OCI-LY1 (cell line): ENCODE measurements at regions not wholly inside any gene's neighbourhood (a gene's known extent, or its start where the extent isn't known, plus 50 kb on each side); places are given as distances from the start of the nearest gene placed in this dataset.

Experiments
- H2AFZ ChIP-seq: fragments of 200-600 bp; sonication (generic), shearing (Covaris generic); 2 replicates; pipeline ENCODE4 v1.6.0; 2014; ENCODE audit warnings: antibody characterized with exemption, mild to moderate bottlenecking, low read length
- H3F3A ChIP-seq: fragments of 200-600 bp; sonication (generic), shearing (Covaris generic); 2 replicates; pipeline ENCODE4 v1.6.0; 2014; ENCODE audit warnings: mild to moderate bottlenecking, antibody characterized with exemption, low read length, moderate library complexity; ENCODE audit not compliant: insufficient read depth
- H3K27ac ChIP-seq: fragments of 200-600 bp; sonication (generic); 2 replicates; pipeline ENCODE4 v1.5.1; 2014; ENCODE audit warnings: low read length, mixed run types, mild to moderate bottlenecking, low read depth; ENCODE audit not compliant: poor library complexity, severe bottlenecking
- H3K27me3 ChIP-seq: fragments of 200-600 bp; sonication (generic); 2 replicates; pipeline ENCODE4 v1.6.0; 2014; ENCODE audit warnings: antibody characterized with exemption, mild to moderate bottlenecking, low read length, moderate library complexity; ENCODE audit not compliant: insufficient read depth
- H3K36me3 ChIP-seq: fragments of 200-600 bp; sonication (generic); 2 replicates; pipeline ENCODE4 v1.6.1; 2014; ENCODE audit warnings: mild to moderate bottlenecking, antibody characterized with exemption, low read length, moderate library complexity, mixed read lengths; ENCODE audit not compliant: insufficient read depth
- H3K4me1 ChIP-seq: fragments of 200-600 bp; sonication (generic); 2 replicates; pipeline ENCODE4 v1.5.1; 2014; ENCODE audit warnings: mild to moderate bottlenecking, low read length, moderate library complexity; ENCODE audit not compliant: insufficient read depth, severe bottlenecking
- H3K4me2 ChIP-seq: fragments of 200-600 bp; sonication (generic), shearing (Covaris generic); 2 replicates; pipeline ENCODE4 v1.6.1; 2014; ENCODE audit warnings: low read length
- H3K4me3 ChIP-seq: fragments of 200-600 bp; sonication (generic); 2 replicates; pipeline ENCODE4 v1.5.1; 2014; ENCODE audit warnings: low read length, low read depth, mild to moderate bottlenecking, mixed read lengths; ENCODE audit not compliant: poor library complexity, severe bottlenecking
- H3K79me2 ChIP-seq: fragments of 200-600 bp; shearing (Covaris generic); 2 replicates; pipeline ENCODE4 v1.6.1; 2016; ENCODE audit warnings: mixed run types, low read length, mixed read lengths; ENCODE audit not compliant: insufficient read depth
- H3K9ac ChIP-seq: fragments of 200-600 bp; sonication (generic), shearing (Covaris generic); 2 replicates; pipeline ENCODE4 v1.6.1; 2014; ENCODE audit warnings: mild to moderate bottlenecking, low read length, mixed read lengths
- H3K9me2 ChIP-seq: fragments of 200-600 bp; sonication (generic), shearing (Covaris generic); 2 replicates; pipeline ENCODE4 v1.6.1; 2014; ENCODE audit warnings: low read depth, mild to moderate bottlenecking, low read length, mixed read lengths
- H3K9me3 ChIP-seq: fragments of 200-600 bp; shearing (Covaris generic); 2 replicates; pipeline ENCODE4 v1.6.1; 2014; ENCODE audit warnings: low read length, mixed read lengths
- H4K20me1 ChIP-seq: fragments of 200-600 bp; sonication (generic), shearing (Covaris generic); 2 replicates; pipeline ENCODE4 v1.6.0; 2016; ENCODE audit warnings: mild to moderate bottlenecking, low read length; ENCODE audit not compliant: insufficient read depth
- CTCF ChIP-seq: fragments of 200-600 bp; sonication (generic), shearing (Covaris generic); IDR thresholded peaks from 2 replicates; pipeline ENCODE4 v1.5.1; 2017; ENCODE audit warnings: mild to moderate bottlenecking, antibody characterized with exemption, low read length, moderate library complexity, mixed read lengths
- EZH2 ChIP-seq: fragments of 200-600 bp; sonication (generic), shearing (Covaris generic); IDR thresholded peaks from 2 replicates; pipeline ENCODE4 v1.8.0; 2017; ENCODE audit warnings: borderline replicate concordance, mixed run types, mild to moderate bottlenecking, antibody characterized with exemption, low read length, moderate library complexity, mixed read lengths

DNA sequence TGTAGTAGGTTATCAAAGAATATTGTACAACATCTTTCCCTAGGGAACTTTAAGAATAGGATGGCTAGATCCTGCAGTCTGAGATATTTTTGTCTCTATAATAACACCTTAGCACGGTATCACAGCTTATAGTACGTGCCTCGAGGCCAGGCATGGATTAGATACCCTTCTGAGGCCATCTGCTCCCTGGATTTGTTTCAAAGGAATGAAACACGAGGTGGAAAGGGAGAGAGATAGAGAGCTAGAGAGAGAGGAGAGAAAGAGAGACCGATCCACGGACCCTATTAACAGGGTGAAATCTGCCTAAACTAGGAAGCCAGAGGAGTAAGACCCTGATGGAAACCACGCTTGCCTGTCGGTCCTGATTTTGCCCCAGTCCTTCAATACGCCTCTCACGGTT is 92.5 kb downstream of the CD83 start:
- Histone ChIP-seq H3F3A (no peaks in the 10 kb centered on the region), H3K27ac (no peak overlapping the region), H2AFZ (peak overlapping the region; percentile 96; the same call in 1 of the 2 replicates), H4K20me1 (no peaks in the 10 kb centered on the region), H3K4me3 (peak overlapping the region; percentile 83), H3K9me3 (no peaks in the 10 kb centered on the region), H3K27me3 (no peaks in the 10 kb centered on the region), H3K4me1 (peaks cover 14% of the 10 kb centered on the region), H3K4me2 (peak overlapping the region; percentile 86), H3K79me2 (no peaks in the 10 kb centered on the region), H3K36me3 (no peaks in the 10 kb centered on the region), H3K9me2 (no peaks in the 10 kb centered on the region), H3K9ac (peak overlapping the region; percentile 86; the same call in 1 of the 2 replicates)
- TF ChIP-seq CTCF = no peak
- no peak for TF ChIP-seq EZH2

DNA sequence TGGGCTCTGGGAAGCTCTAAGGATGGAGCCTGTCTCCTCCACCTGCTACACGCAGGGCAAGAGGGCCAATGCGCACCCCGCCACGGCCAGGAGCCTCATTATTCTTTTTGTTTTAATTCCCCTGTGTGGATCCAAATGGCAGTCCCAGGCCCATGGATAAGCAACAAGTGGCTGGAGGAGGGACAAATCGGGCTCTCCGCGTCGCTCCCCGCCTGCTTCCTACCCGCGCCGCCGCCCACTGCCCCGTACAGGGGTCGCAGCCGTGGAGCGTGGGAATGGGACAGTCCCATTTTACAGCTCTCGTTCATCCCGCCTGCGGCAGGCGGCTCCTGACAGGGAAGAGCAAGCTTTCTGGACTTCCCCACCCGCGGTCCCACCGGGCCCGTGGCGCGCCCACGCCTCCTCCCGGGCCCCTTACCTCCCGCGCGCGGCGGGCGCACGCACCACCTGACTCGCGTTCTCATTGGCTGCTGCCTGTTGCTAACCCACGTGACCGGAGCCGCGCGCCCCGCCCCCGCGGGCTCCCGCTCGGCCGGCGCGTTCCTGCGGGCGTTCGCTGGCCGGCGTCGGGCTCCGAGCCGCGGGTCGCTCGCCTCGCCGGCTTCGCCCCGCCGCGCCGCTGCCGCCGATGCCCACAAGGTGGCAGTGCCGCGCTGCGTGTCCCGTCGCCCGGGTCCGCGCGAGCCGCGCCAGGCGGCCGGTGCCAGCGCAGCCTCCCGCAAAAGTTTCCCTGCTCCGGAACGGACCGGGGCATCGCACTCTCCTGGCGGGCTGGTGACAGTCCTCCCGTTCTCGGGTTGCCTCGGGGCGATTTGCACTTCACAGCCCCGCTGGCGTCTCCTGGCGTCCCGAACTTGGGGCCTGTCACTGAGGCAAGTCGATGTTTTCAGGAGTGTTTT is 93.3 kb downstream of the CD83 start:
- TF ChIP-seq CTCF (peak; percentile 42), EZH2 (no peak)
- Histone ChIP-seq H3F3A (no peaks in the 10 kb centered on the region), H2AFZ (peak overlapping the region; percentile 96; the same call in 1 of the 2 replicates)

DNA sequence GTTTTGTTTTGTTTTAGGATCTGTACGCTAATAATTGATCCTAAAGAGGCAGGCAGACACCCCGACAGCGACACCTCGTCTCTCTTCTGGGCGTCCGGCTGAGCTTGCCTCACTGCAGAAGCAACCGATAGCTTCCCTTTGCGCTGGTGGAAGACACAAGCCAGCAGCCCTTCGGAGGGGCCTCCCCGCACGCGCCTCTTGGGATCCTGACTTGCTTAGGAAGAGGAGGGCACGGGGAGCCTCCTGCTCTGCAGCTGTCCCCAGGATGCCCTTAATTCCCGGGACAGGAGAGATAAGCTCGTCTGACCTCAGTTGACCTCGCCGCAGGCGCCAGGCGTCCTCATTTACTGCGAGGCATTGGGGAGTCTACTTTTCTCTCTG is 94.0 kb downstream of the CD83 start:
- H3K36me3 ChIP-seq = no peaks in the 10 kb centered on the region
- no peak overlapping the region for H3K27ac ChIP-seq
- H3K9me3 ChIP-seq = no peaks in the 10 kb centered on the region
- no peak overlapping the region for H2AFZ ChIP-seq
- peak overlapping the region; percentile 52; the same call in 1 of the 2 replicates for H3K9ac ChIP-seq
- no peaks in the 10 kb centered on the region for H4K20me1 ChIP-seq
- H3K79me2 ChIP-seq = no peaks in the 10 kb centered on the region
- peak overlapping the region; percentile 52 for H3K4me3 ChIP-seq
- H3K27me3 ChIP-seq = no peaks in the 10 kb centered on the region
- H3K9me2 ChIP-seq = no peaks in the 10 kb centered on the region
- peaks cover 14% of the 10 kb centered on the region for H3K4me1 ChIP-seq
- peak overlapping the region; percentile 69 for H3K4me2 ChIP-seq
- no peaks in the 10 kb centered on the region for H3F3A ChIP-seq
- TF ChIP-seq EZH2 = no peak
- 0 out of 2 replicates have a peak, but pooled peaks have one; percentile 1 for TF ChIP-seq CTCF

More for the DNA sequence above, 93.3 kb downstream of the CD83 start:
- peak overlapping the region; percentile 86 for H3K4me2 ChIP-seq
- H4K20me1 ChIP-seq = no peaks in the 10 kb centered on the region
- H3K9me2 ChIP-seq = no peaks in the 10 kb centered on the region
- no peaks in the 10 kb centered on the region for H3K27me3 ChIP-seq
- H3K9me3 ChIP-seq = no peaks in the 10 kb centered on the region
- peak overlapping the region; percentile 83 for H3K4me3 ChIP-seq
- H3K27ac ChIP-seq = no peak overlapping the region
- peak overlapping the region; percentile 86 for H3K9ac ChIP-seq
- H3K79me2 ChIP-seq = no peaks in the 10 kb centered on the region
- H3K36me3 ChIP-seq = no peaks in the 10 kb centered on the region
- peaks cover 14% of the 10 kb centered on the region for H3K4me1 ChIP-seq
